ENCODE measurements at regions not wholly inside any gene's neighbourhood (a gene's known extent, or its start where the extent isn't known, plus 50 kb on each side); places are given as distances from the start of the nearest gene placed in this dataset.

DNA sequence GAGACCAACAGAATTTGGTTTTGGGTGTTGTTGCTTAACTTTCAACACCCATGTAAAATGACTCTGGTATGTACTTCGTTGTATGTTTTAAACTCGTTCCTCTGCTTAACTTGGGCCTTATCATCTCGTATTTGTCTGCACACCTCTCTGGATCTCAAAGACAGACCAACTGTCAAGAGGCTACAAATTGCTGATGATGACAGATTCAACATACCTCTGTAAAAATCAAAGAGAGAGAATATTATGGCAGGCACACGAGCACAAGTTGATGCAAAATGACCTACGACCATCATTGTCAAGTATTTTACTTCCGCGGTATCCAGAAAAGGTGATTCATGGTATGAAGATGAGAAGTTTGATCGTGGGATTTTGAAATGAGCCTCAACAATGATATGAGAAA, 132.1 kb upstream of the ARGLU1 start:
- CTCF ChIA-PET, result no interaction called here
- no peaks in the 10 kb centered on the region for H3K4me1 ChIP-seq (ENCODE audit: insufficient read depth, low read length, poor library complexity, severe bottlenecking)
- peaks cover 12% of the 10 kb centered on the region for H3K27me3 ChIP-seq (replicated peaks; ENCODE audit: insufficient read depth, low read depth, low read length, poor library complexity)
- no TSS peak for BruUV-seq (replicated peaks)
- no peak overlapping the region for H3K27ac ChIP-seq (ENCODE audit: low read depth, low read length, poor library complexity, severe bottlenecking)
- intact Hi-C loops (cut with micrococcal nuclease; ENCODE audit: unreplicated experiment), result no loop called here
- no peaks in the 10 kb centered on the region for H3K36me3 ChIP-seq (ENCODE audit: insufficient read depth, low read length, poor library complexity, severe bottlenecking)
- TF ChIP-seq EZH2 (IDR thresholded peaks at IDR 0.05; ENCODE audit: borderline replicate concordance, low read depth, low read length, poor library complexity, severe bottlenecking), result no peak
- TF ChIP-seq, protein P1, sequence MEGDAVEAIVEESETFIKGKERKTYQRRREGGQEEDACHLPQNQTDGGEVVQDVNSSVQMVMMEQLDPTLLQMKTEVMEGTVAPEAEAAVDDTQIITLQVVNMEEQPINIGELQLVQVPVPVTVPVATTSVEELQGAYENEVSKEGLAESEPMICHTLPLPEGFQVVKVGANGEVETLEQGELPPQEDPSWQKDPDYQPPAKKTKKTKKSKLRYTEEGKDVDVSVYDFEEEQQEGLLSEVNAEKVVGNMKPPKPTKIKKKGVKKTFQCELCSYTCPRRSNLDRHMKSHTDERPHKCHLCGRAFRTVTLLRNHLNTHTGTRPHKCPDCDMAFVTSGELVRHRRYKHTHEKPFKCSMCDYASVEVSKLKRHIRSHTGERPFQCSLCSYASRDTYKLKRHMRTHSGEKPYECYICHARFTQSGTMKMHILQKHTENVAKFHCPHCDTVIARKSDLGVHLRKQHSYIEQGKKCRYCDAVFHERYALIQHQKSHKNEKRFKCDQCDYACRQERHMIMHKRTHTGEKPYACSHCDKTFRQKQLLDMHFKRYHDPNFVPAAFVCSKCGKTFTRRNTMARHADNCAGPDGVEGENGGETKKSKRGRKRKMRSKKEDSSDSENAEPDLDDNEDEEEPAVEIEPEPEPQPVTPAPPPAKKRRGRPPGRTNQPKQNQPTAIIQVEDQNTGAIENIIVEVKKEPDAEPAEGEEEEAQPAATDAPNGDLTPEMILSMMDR (conservative IDR thresholded peaks at IDR 0.05; ENCODE audit: low read depth, low read length), result no peak
- DNase-seq (ENCODE audit: low spot score), result no peak
- H3K9me3 ChIP-seq (ENCODE audit: low read depth, low read length, poor library complexity, severe bottlenecking), result no peaks in the 10 kb centered on the region
- POLR2A ChIA-PET (ENCODE audit: low non-redundant PET), result no interaction called here
- H3K4me3 ChIP-seq (ENCODE audit: low read depth, low read length, poor library complexity, severe bottlenecking), result no peak overlapping the region

DNA sequence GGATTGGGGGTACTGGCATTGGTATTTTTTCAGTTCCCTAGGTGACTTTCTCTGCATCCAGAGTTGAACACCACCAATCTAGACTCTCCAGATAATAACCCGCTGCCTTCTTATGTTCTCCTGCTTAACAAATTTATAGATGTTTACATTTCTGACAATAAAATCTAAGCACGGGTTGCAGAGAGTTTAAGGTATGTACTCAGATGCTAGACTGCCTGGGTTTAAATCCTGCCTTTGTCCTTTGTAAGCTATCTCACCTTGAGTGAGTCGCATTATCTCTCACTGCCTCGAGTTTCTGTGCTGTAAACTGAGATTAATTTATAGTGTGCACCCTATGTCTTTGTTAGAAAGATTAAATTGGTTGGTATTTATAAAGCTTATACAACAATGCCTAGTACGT, 131.4 kb upstream of the ARGLU1 start:
- intact Hi-C loops (cut with micrococcal nuclease; ENCODE audit: unreplicated experiment), result no loop called here
- H3K4me1 ChIP-seq (ENCODE audit: insufficient read depth, low read length, poor library complexity, severe bottlenecking), result no peaks in the 10 kb centered on the region
- CTCF ChIA-PET, result no interaction called here
- POLR2A ChIA-PET (ENCODE audit: low non-redundant PET), result no interaction called here
- no peak for DNase-seq (ENCODE audit: low spot score)
- H3K27me3 ChIP-seq (replicated peaks; ENCODE audit: insufficient read depth, low read depth, low read length, poor library complexity), result peaks cover 12% of the 10 kb centered on the region
- no peak overlapping the region for H3K27ac ChIP-seq (ENCODE audit: low read depth, low read length, poor library complexity, severe bottlenecking)
- H3K36me3 ChIP-seq (ENCODE audit: insufficient read depth, low read length, poor library complexity, severe bottlenecking), result no peaks in the 10 kb centered on the region
- no peak overlapping the region for H3K4me3 ChIP-seq (ENCODE audit: low read depth, low read length, poor library complexity, severe bottlenecking)
- BruUV-seq (replicated peaks), result no TSS peak
- no peaks in the 10 kb centered on the region for H3K9me3 ChIP-seq (ENCODE audit: low read depth, low read length, poor library complexity, severe bottlenecking)
- TF ChIP-seq, protein P1 (conservative IDR thresholded peaks at IDR 0.05; ENCODE audit: low read depth, low read length), result no peak

DNA sequence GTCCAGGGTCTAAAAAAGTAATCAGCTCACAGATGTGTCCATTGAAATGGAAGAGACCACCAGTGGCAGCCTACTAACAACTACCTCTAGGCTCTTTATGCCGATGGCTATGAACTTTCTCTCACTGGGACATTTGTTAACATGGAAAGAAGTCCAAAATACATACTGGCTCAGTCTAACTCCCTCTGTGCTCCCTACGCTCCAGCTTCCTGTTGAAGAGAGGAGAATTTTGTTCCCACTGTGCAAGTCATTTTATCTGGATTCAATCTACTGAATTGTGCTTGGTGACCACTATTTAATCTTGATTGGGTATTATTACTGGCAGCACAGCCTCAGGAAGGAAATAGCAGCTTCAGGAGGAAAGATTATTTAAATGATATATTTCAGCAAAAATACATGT, 128.8 kb upstream of the ARGLU1 start:
- H3K36me3 ChIP-seq (ENCODE audit: insufficient read depth, low read length, poor library complexity, severe bottlenecking), result no peaks in the 10 kb centered on the region
- no peak for DNase-seq (ENCODE audit: low spot score)
- H3K27me3 ChIP-seq (replicated peaks; ENCODE audit: insufficient read depth, low read depth, low read length, poor library complexity), result peaks cover 18% of the 10 kb centered on the region
- H3K4me3 ChIP-seq (ENCODE audit: low read depth, low read length, poor library complexity, severe bottlenecking), result no peak overlapping the region
- BruUV-seq (replicated peaks), result no TSS peak
- no peaks in the 10 kb centered on the region for H3K9me3 ChIP-seq (ENCODE audit: low read depth, low read length, poor library complexity, severe bottlenecking)
- TF ChIP-seq EZH2 (IDR thresholded peaks at IDR 0.05; ENCODE audit: borderline replicate concordance, low read depth, low read length, poor library complexity, severe bottlenecking), result no peak
- TF ChIP-seq, protein P1 (conservative IDR thresholded peaks at IDR 0.05; ENCODE audit: low read depth, low read length), result no peak
- intact Hi-C loops (cut with micrococcal nuclease; ENCODE audit: unreplicated experiment), result no loop called here
- no peak overlapping the region for H3K27ac ChIP-seq (ENCODE audit: low read depth, low read length, poor library complexity, severe bottlenecking)
- ChIA-PET CTCF (no interaction called here), POLR2A (ENCODE audit: low non-redundant PET) (no interaction called here)
- H3K4me1 ChIP-seq (ENCODE audit: insufficient read depth, low read length, poor library complexity, severe bottlenecking), result no peaks in the 10 kb centered on the region

Data from A673 (cell line).